ENCODE measurements at regions not wholly inside any gene's neighbourhood (a gene's known extent, or its start where the extent isn't known, plus 50 kb on each side); places are given as distances from the start of the nearest gene placed in this dataset.

- no peak for DNase-seq (ENCODE audit: low spot score)
- in situ Hi-C loops (cut with MboI; ENCODE audit: low sequenced_read_pairs, unreplicated experiment) = loop anchor here (25.0 kb wide), 1 partner anchor 1188 kb away; the partner anchor contains the start of gene PLPP3
- no peak for TF ChIP-seq CTCF (IDR thresholded peaks at IDR 0.05; ENCODE audit: borderline replicate concordance, control extremely low read depth, extremely low read depth, insufficient read depth, missing control alignments)
These were observed 184.2 kb upstream of the USP24 start for GRCh38 chr1:55399346-55399745.

- no peak for DNase-seq (ENCODE audit: low spot score)
- TF ChIP-seq CTCF (IDR thresholded peaks at IDR 0.05; ENCODE audit: borderline replicate concordance, control extremely low read depth, extremely low read depth, insufficient read depth, missing control alignments) = no peak
- in situ Hi-C loops (cut with MboI; ENCODE audit: low sequenced_read_pairs, unreplicated experiment) = loop anchor here (25.0 kb wide), 1 partner anchor 1191 kb away; the partner anchor contains the start of gene PLPP3
These were observed 181.3 kb upstream of the USP24 start for GRCh38 chr1:55396381-55396891.

GRCh38 chr1:55388960-55389359 lies 173.8 kb upstream of the USP24 start:
- DNase-seq (ENCODE audit: low spot score) = no peak
- no peak for TF ChIP-seq CTCF (IDR thresholded peaks at IDR 0.05; ENCODE audit: borderline replicate concordance, control extremely low read depth, extremely low read depth, insufficient read depth, missing control alignments)
- in situ Hi-C loops (cut with MboI; ENCODE audit: low sequenced_read_pairs, unreplicated experiment) = loop anchor here (25.0 kb wide), 1 partner anchor 1198 kb away; the partner anchor contains the start of gene PLPP3

- no peak for DNase-seq (ENCODE audit: low spot score)
- in situ Hi-C loops (cut with MboI; ENCODE audit: low sequenced_read_pairs, unreplicated experiment) = loop anchor here (25.0 kb wide), 1 partner anchor 1200 kb away; the partner anchor contains the start of gene PLPP3
These were observed 172.0 kb upstream of the USP24 start for GRCh38 chr1:55387145-55387544.

GRCh38 chr1:55386456-55386855 lies 171.3 kb upstream of the USP24 start:
- TF ChIP-seq CTCF (IDR thresholded peaks at IDR 0.05; ENCODE audit: borderline replicate concordance, control extremely low read depth, extremely low read depth, insufficient read depth, missing control alignments) = no peak
- in situ Hi-C loops (cut with MboI; ENCODE audit: low sequenced_read_pairs, unreplicated experiment) = loop anchor here (25.0 kb wide), 1 partner anchor 1201 kb away; the partner anchor contains the start of gene PLPP3
- DNase-seq (ENCODE audit: low spot score) = no peak

More at GRCh38 chr1:55387145-55387544, 172.0 kb upstream of the USP24 start:
- no peak for TF ChIP-seq CTCF (IDR thresholded peaks at IDR 0.05; ENCODE audit: borderline replicate concordance, control extremely low read depth, extremely low read depth, insufficient read depth, missing control alignments)

- TF ChIP-seq CTCF (IDR thresholded peaks at IDR 0.05; ENCODE audit: borderline replicate concordance, control extremely low read depth, extremely low read depth, insufficient read depth, missing control alignments) = no peak
- DNase-seq (ENCODE audit: low spot score) = no peak
- in situ Hi-C loops (cut with MboI; ENCODE audit: low sequenced_read_pairs, unreplicated experiment) = loop anchor here (25.0 kb wide), 1 partner anchor 1202 kb away; the partner anchor contains the start of gene PLPP3
These were observed 170.3 kb upstream of the USP24 start for GRCh38 chr1:55385402-55386018.

Measured in GM13976 (cell line).